ENCODE measurements at regions not wholly inside any gene's neighbourhood (a gene's known extent, or its start where the extent isn't known, plus 50 kb on each side); places are given as distances from the start of the nearest gene placed in this dataset.

- DNase-seq (ENCODE audit: low spot score), result peak; percentile 72
These were observed 142.1 kb upstream of the EEPD1 start for GRCh38 chr7:36010656-36011587.

DNA sequence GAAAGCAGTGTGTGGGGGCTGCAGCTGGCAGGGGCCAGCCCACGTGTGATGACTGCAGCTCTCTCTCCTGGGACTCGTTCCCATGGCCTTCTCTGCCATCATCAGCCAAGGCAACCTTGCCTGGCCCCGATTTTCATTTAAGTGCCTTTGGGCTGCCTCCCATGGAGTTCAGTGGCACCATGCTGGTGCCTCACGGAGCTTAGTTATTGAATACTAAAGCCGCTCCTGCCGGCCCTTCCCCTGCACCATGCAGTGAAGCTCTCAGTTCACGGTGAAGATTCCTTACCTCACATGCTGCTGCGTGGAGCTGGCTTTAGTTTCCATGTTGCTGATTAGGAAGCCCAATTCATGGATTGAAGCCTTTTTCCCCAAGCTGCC lies 141.5 kb upstream of the EEPD1 start:
- DNase-seq (ENCODE audit: low spot score), result peak; percentile 1

- DNase-seq (ENCODE audit: low spot score), result no peak
These were observed 139.6 kb upstream of the EEPD1 start for GRCh38 chr7:36013246-36014014.

GRCh38 chr7:36014961-36015360 lies 138.1 kb upstream of the EEPD1 start:
- DNase-seq (ENCODE audit: low spot score), result no peak

- no peak for DNase-seq (ENCODE audit: low spot score)
These were observed 137.3 kb upstream of the EEPD1 start for GRCh38 chr7:36015733-36016132.

GRCh38 chr7:36016648-36017047 lies 136.4 kb upstream of the EEPD1 start:
- DNase-seq (ENCODE audit: low spot score), result no peak

- no peak for DNase-seq (ENCODE audit: low spot score)
These were observed 135.9 kb upstream of the EEPD1 start for GRCh38 chr7:36017111-36017510.

- DNase-seq (ENCODE audit: low spot score), result no peak
These were observed 134.1 kb upstream of the EEPD1 start for GRCh38 chr7:36018816-36019484.

GRCh38 chr7:36019538-36019937 lies 133.5 kb upstream of the EEPD1 start:
- DNase-seq (ENCODE audit: low spot score), result no peak

GRCh38 chr7:36019980-36020379 lies 133.1 kb upstream of the EEPD1 start:
- DNase-seq (ENCODE audit: low spot score), result no peak

DNA sequence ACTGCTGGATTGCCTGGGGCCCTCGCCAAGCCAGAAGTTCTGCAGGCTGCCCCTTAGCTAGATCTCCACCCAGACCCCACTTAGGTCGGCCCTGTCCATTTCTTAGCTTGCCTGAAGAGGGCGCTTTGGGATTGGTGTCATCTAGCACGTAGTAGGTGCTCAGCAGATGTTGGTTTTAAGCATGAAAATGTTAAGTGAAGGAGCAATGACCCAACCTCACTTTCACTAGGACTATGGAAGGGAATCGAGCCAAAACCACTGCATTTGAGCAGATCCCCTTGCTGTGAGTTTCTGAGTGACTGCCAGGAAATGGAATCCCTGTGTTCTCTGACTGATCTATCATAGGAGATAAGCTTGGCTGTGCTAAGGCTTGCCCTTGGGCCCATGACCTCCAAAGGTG lies 131.7 kb upstream of the EEPD1 start:
- DNase-seq (ENCODE audit: low spot score), result peak; percentile 17

GRCh38 chr7:36021917-36022550 lies 131.0 kb upstream of the EEPD1 start:
- peak; percentile 10 for DNase-seq (ENCODE audit: low spot score)

DNA sequence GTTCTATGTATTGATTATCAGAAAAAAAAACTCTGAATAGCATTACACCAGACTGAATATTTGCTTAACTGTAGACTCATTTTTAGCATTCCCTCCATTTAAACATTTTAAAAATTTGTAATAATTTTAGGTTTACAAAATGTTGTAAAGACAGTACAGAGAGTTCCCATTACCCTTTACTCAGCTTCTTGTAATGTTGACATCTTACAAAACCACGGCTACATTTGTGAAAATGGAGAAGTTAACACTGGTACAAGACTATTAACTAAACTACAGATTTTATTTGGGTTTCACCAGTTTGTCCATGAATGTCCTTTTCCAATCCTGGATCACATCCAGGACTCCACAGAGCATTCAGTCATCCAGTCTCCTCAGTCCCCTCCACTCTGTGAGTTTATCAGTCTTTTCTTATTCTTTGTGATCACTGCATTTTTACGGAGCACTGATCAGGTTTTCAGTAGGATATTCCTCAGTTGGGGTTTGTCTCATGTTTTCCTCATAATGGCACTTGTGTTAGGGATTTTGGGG lies 130.0 kb upstream of the EEPD1 start:
- DNase-seq (ENCODE audit: low spot score), result no peak

- no peak for DNase-seq (ENCODE audit: low spot score)
These were observed 127.9 kb upstream of the EEPD1 start for GRCh38 chr7:36025190-36025589.

DNA sequence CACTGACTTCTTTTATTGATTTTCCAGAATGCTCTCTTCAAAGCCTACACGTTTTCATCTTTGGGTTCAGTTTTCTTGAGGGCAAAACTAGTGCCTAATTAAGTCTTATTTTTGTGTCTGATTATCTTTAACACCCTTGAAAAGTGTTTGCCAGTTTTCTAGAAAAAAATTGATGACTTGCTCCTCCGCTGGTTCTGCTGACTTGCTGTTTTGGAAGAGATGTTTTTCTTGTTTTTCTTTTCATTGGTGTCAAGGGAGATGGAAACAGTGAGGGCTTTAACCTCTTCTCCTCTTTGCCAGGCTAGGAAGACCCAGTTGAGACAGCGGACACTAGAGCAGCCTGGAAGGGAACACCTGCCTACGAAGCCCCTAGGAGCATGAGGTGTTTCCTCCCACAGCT lies 123.7 kb upstream of the EEPD1 start:
- DNase-seq (ENCODE audit: low spot score), result no peak

DNA sequence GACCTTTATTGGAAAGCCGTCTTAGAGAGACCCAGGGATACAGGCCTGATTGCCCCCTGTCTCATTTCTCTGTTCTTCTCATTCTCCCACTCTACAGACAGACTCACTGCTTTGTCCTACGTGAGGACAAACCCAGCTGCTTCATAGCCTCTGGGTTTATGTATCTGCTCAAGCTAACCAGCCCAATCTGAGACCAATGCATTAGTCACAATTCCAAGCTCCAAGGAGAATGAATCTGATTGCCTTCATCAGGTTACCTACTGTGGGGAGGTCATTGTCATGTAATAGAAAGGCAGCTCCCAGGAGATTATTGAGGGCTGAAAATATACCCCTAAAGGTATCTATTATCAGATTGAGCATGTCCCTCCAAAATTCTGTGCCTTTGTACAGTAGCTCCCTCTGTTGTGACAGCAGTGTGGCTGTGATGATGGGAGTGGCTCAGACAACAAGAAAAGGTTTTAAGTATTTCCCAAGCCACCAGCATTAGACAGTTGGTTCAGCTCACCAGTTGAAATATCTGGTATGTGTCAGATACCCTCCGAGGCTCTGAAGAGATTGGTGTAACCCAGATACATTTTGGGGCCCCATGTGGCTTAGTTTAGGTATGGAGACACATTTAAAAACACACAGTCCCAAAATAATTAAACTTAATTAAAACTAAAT lies 123.1 kb upstream of the EEPD1 start:
- no peak for DNase-seq (ENCODE audit: low spot score)

DNA sequence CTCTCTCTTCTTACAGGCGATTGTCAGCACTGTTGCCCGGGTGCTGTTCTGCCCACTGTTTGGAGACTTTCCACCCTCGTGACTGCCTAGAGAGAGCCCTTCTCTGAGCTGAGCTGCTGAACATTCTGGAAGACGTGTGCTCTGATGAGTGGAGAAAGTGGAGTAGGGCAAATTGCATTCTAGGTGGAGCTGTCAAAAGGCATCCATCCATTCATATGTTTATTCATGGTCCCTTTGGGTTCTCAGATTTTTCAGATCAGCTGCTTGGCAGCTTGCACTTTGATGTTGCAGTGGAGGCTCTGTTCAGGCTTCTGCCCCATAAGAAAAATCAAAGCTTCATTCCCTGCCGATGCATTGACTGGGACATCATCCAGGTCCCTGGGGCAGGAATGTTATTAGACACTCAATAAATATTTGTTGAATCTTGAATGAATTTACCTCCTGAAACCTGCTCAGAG lies 120.7 kb upstream of the EEPD1 start:
- DNase-seq (ENCODE audit: low spot score), result peak; percentile 6

DNA sequence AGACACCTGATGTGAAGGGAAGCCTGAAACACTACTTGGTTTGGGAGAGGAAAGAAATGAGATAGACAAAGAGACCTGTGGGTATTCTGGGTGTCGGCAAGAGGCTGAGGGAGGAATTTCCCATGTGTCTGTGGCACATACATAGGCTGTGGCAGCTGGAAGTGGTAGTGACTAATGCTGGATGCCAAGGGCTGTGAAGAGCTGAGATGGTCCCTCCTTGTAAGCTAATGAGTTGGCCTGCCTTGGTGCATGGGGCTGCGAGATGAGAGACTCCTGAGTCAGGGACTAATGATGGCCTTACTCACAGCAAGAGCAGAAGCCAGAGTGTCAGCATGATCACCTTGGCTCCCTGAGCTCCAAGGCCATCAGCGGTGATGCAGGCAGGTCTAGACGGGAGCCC lies 119.0 kb upstream of the EEPD1 start:
- no peak for DNase-seq (ENCODE audit: low spot score)

- no peak for DNase-seq (ENCODE audit: low spot score)
These were observed 117.9 kb upstream of the EEPD1 start for GRCh38 chr7:36035186-36035585.

- DNase-seq (ENCODE audit: low spot score), result no peak
These were observed 116.5 kb upstream of the EEPD1 start for GRCh38 chr7:36036590-36036989.

DNA sequence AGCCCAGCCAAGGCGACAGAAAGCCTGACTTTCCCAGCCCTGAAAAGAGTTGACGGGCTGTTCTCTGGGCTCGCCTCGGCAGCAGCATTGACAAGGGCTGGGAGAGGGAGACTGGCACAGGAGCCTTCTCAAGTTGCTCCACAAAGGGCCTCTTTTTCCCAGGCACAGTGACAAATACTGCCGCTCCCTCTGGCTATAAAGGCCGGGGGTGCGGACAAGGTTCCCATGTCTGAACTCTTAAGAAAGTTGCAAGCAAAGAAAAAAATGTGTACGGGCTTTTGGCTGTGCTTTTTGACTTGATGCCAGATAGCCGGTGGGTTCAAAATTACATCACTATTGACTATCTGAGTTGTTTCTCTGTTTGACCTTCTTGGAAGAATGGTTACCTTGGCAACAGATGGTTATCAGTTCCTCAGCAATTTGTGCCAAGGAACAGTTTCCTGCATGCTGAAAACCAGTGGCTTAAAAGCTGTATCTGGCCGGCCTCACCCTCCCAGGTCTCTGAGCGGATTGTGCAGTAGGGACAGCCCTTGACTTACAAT lies 115.9 kb upstream of the EEPD1 start:
- peak; percentile 8 for DNase-seq (ENCODE audit: low spot score)

Data from cerebellar cortex (tissue), 1 donor.